Ascending aorta (tissue), 2 donors: ENCODE measurements at regions not wholly inside any gene's neighbourhood (a gene's known extent, or its start where the extent isn't known, plus 50 kb on each side); places are given as distances from the start of the nearest gene placed in this dataset.

ENCODE experiments used
- DNase-seq, 2 donors: peaks; one replicate each; pipeline ENCODE4 v3.0.0-alpha.2; 2019; ENCODE audit warnings: low spot score in 2 of 2
- H3K27ac ChIP-seq, 2 donors: fragments of 200-600 bp; sonication (generic); one replicate each; pipeline ENCODE4 v1.5.1; 2016 to 2017; ENCODE audit warnings: mild to moderate bottlenecking in 1 of 2
- H3K27me3 ChIP-seq: fragments of 200-600 bp; sonication (generic); one replicate; pipeline ENCODE4 v1.5.1; 2017
- H3K36me3 ChIP-seq, 2 donors: fragments of 200-600 bp; sonication (generic); one replicate each; pipeline ENCODE4 v1.5.1; 2016
- H3K4me1 ChIP-seq, 2 donors: fragments of 200-600 bp; sonication (generic); one replicate each; pipeline ENCODE4 v1.5.1; 2016 to 2017; ENCODE audit warnings: mild to moderate bottlenecking in 1 of 2
- H3K4me3 ChIP-seq, 2 donors: fragments of 200-600 bp; sonication (generic); one replicate each; pipeline ENCODE4 v1.5.1; 2016 to 2017; ENCODE audit warnings: mild to moderate bottlenecking in 1 of 2
- H3K9me3 ChIP-seq, 2 donors: fragments of 200-600 bp; sonication (generic); one replicate each; pipeline ENCODE4 v1.5.1; 2016
- CTCF ChIP-seq, 3 experiments: fragments of 200-600 bp in 2 of 3; fragments of 450-650 bp in 1 of 3; sonication (generic) in 2 of 3; IDR thresholded peaks; one replicate each; pipeline ENCODE4 v1.5.1; 2016 to 2019; ENCODE audit warnings: antibody characterized with exemption in 3 of 3, mild to moderate bottlenecking in 1 of 3, moderate library complexity in 1 of 3
- intact Hi-C: fragments of 100-400 bp; cut with DNase I; formaldehyde crosslinking; loops from one replicate; pipeline ENCODE4 v1.15.1; 2023

GRCh38 chr16:85555719-85556455 is 57.2 kb upstream of the GSE1 start:
- no peaks in the 10 kb centered on the region for H3K36me3 ChIP-seq
- H3K4me1 ChIP-seq, result peaks cover 0 to 9% of the 10 kb centered on the region in 2 donors
- no peaks in the 10 kb centered on the region for H3K27me3 ChIP-seq
- H3K4me3 ChIP-seq, result peak overlapping the region; percentile 76 to 96
- DNase-seq, result no peak
- no peaks in the 10 kb centered on the region for H3K9me3 ChIP-seq
- no peak for TF ChIP-seq CTCF (IDR thresholded peaks at IDR 0.05)
- H3K27ac ChIP-seq, result peak overlapping the region; percentile 72 to 89
- intact Hi-C loops, result loop anchor here (1.0 to 5.0 kb wide), 5 partner anchors 17 to 233 kb away; no protein-coding TSS in a partner anchor

- Histone ChIP-seq H3K4me1 (peaks cover 0 to 9% of the 10 kb centered on the region in 2 donors), H3K36me3 (no peaks in the 10 kb centered on the region), H3K27ac (peak overlapping the region; percentile 72 to 89), H3K27me3 (no peaks in the 10 kb centered on the region), H3K9me3 (no peaks in the 10 kb centered on the region), H3K4me3 (peak overlapping the region; percentile 76 to 96)
- DNase-seq, result no peak
- intact Hi-C loops, result loop anchor here (5.0 kb wide), 1 partner anchor 184 kb away; no protein-coding TSS in a partner anchor
- no peak for TF ChIP-seq CTCF (IDR thresholded peaks at IDR 0.05)
These were observed 56.6 kb upstream of the GSE1 start for GRCh38 chr16:85556456-85557082.

- DNase-seq, result no peak
- no peaks in the 10 kb centered on the region for H3K36me3 ChIP-seq
- H3K4me1 ChIP-seq, result peaks cover 0 to 12% of the 10 kb centered on the region in 2 donors
- no peaks in the 10 kb centered on the region for H3K9me3 ChIP-seq
- H3K27me3 ChIP-seq, result no peaks in the 10 kb centered on the region
- H3K4me3 ChIP-seq, result peak overlapping the region; percentile 76 to 96
- peak overlapping the region; percentile 72 to 89 for H3K27ac ChIP-seq
- intact Hi-C loops, result loop anchor here (5.0 kb wide), 1 partner anchor 185 kb away; no protein-coding TSS in a partner anchor
- peak in 1 of 3 experiments; percentile 33 for TF ChIP-seq CTCF (IDR thresholded peaks at IDR 0.05)
These were observed 55.8 kb upstream of the GSE1 start for GRCh38 chr16:85557083-85557970.

GRCh38 chr16:85557971-85558657 is 55.0 kb upstream of the GSE1 start:
- no peaks in the 10 kb centered on the region for H3K9me3 ChIP-seq
- peak overlapping the region; percentile 76 to 96 for H3K4me3 ChIP-seq
- peak overlapping the region; percentile 72 to 89 for H3K27ac ChIP-seq
- H3K27me3 ChIP-seq, result no peaks in the 10 kb centered on the region
- no peak for TF ChIP-seq CTCF (IDR thresholded peaks at IDR 0.05)
- no peak for DNase-seq
- intact Hi-C loops, result loop anchor here (5.0 kb wide), 1 partner anchor 186 kb away; no protein-coding TSS in a partner anchor
- no peaks in the 10 kb centered on the region for H3K36me3 ChIP-seq
- H3K4me1 ChIP-seq, result peaks cover 0 to 13% of the 10 kb centered on the region in 2 donors

- H3K4me1 ChIP-seq, result peaks cover 0 to 19% of the 10 kb centered on the region in 2 donors
- H3K36me3 ChIP-seq, result no peaks in the 10 kb centered on the region
- no peaks in the 10 kb centered on the region for H3K27me3 ChIP-seq
- H3K9me3 ChIP-seq, result no peaks in the 10 kb centered on the region
- TF ChIP-seq CTCF (IDR thresholded peaks at IDR 0.05), result no peak
- H3K4me3 ChIP-seq, result no peak overlapping the region
- intact Hi-C loops, result no loop called here
- no peak for DNase-seq
- H3K27ac ChIP-seq, result no peak overlapping the region
These were observed 52.2 kb upstream of the GSE1 start for GRCh38 chr16:85560932-85561247.
